ENCODE measurements at regions not wholly inside any gene's neighbourhood (a gene's known extent, or its start where the extent isn't known, plus 50 kb on each side); places are given as distances from the start of the nearest gene placed in this dataset.

GRCh38 chr16:72286936-72287620 lies 115.1 kb upstream of the PMFBP1 start (continued):
- TF ChIP-seq CTBP2 (IDR thresholded peaks at IDR 0.05; ENCODE audit: borderline replicate concordance, insufficient read depth, insufficient read length, low read length) (no peak), EP300 (IDR thresholded peaks at IDR 0.05; ENCODE audit: borderline replicate concordance in 1 of 2, low read depth in 2 of 2, low read length in 2 of 2) (no peak), SAP30 (IDR thresholded peaks at IDR 0.05; ENCODE audit: insufficient read depth, insufficient replicate concordance, low read length) (no peak), CREB1 (IDR thresholded peaks at IDR 0.05) (no peak), GTF2F1 (IDR thresholded peaks at IDR 0.05; ENCODE audit: borderline replicate concordance, low read depth, low read length) (no peak)
